PC-9 (cell line): ENCODE measurements at regions not wholly inside any gene's neighbourhood (a gene's known extent, or its start where the extent isn't known, plus 50 kb on each side); places are given as distances from the start of the nearest gene placed in this dataset.
A peak's percentile ranks its signal among the peaks of the same experiment; 100 is the strongest.

Source experiments
- BruUV-seq: library from RNA; stranded (reverse); fragments of 400-500 nt; replicated peaks from 2 replicates; lab custom pipeline; 2021; lab: Mats Ljungman, UMichigan
- CTCF ChIA-PET: fragments of 300-600 bp; sonication (Branson Sonifier 250); formaldehyde crosslinking; loops from one replicate; lab custom pipeline; 2022; ENCODE audit warnings: antibody characterized with exemption; lab: Charles Lee
- POLR2A ChIA-PET: fragments of 300-600 bp; sonication (Branson Sonifier 250); formaldehyde crosslinking; loops from one replicate; lab custom pipeline; 2022; ENCODE audit warnings: antibody characterized with exemption; ENCODE audit not compliant: unreplicated experiment; lab: Charles Lee
- DNase-seq, 2 experiments: peaks; one replicate each; pipeline versions ENCODE4 v3.0.0 to v3.0.0-alpha.2; 2015 to 2022; ENCODE audit warnings: mixed read lengths in 1 of 2
- H2AFZ ChIP-seq: fragments of 200-600 bp; sonication (generic); 2 replicates; pipeline ENCODE4 v1.8.1; 2017; ENCODE audit warnings: antibody characterized with exemption
- H3F3A ChIP-seq: fragments of 200-600 bp; sonication (generic); 2 replicates; pipeline ENCODE4 v1.8.1; 2017; ENCODE audit warnings: antibody characterized with exemption, mild to moderate bottlenecking, low read depth; ENCODE audit not compliant: insufficient read depth
- H3K27ac ChIP-seq: fragments of 200-600 bp; sonication (generic); 2 replicates; pipeline ENCODE4 v1.6.1; 2016; ENCODE audit warnings: mixed run types
- H3K27me3 ChIP-seq: fragments of 200-600 bp; sonication (generic); 2 replicates; pipeline ENCODE4 v1.6.1; 2016; ENCODE audit warnings: low read depth, mixed run types; ENCODE audit not compliant: insufficient read depth
- H3K36me3 ChIP-seq: fragments of 200-600 bp; sonication (generic); 2 replicates; pipeline ENCODE4 v1.6.1; 2016; ENCODE audit warnings: low read depth, mixed run types
- H3K4me1 ChIP-seq: fragments of 200-600 bp; sonication (generic); replicated peaks from 2 replicates; pipeline ENCODE4 v1.6.1; 2016; ENCODE audit warnings: mixed run types; ENCODE audit not compliant: insufficient read depth
- H3K4me2 ChIP-seq: fragments of 200-600 bp; sonication (generic); 2 replicates; pipeline ENCODE4 v1.6.1; 2017; ENCODE audit warnings: mixed run types
- H3K4me3 ChIP-seq: fragments of 200-600 bp; sonication (generic); 2 replicates; pipeline ENCODE4 v1.6.1; 2016; ENCODE audit warnings: mixed run types
- H3K79me2 ChIP-seq: fragments of 200-600 bp; sonication (generic); 2 replicates; pipeline ENCODE4 v1.6.1; 2017; ENCODE audit warnings: low read depth, mixed run types
- H3K9me2 ChIP-seq: fragments of 200-600 bp; sonication (generic); 2 replicates; pipeline ENCODE4 v1.8.1; 2017; ENCODE audit warnings: mild to moderate bottlenecking; ENCODE audit not compliant: insufficient read depth
- H3K9me3 ChIP-seq: fragments of 200-600 bp; sonication (generic); 2 replicates; pipeline ENCODE4 v1.8.1; 2016; ENCODE audit warnings: low read depth; ENCODE audit not compliant: insufficient read depth
- H4K20me1 ChIP-seq: fragments of 200-600 bp; sonication (generic); 2 replicates; pipeline ENCODE4 v1.8.1; 2017; ENCODE audit not compliant: insufficient read depth
- EZH2 ChIP-seq: fragments of 200-600 bp; sonication (generic); IDR thresholded peaks from 2 replicates; pipeline ENCODE4 v1.8.0; 2017; ENCODE audit warnings: antibody characterized with exemption, low read depth
- intact Hi-C: fragments of 100-400 bp; cut with micrococcal nuclease; formaldehyde crosslinking; loops from one replicate; pipeline ENCODE4 v1.10.0; 2022; ENCODE audit not compliant: unreplicated experiment
- TF ChIP-seq, protein P1 (sequence below): fragments of 200-600 bp; sonication (generic); conservative IDR thresholded peaks from 2 replicates; pipeline ENCODE4 v1.6.1; 2017; ENCODE audit warnings: mixed run types, antibody characterized with exemption, mild to moderate bottlenecking, moderate library complexity

GRCh38 chr5:113660706-113661250 lies 147.3 kb downstream of the YTHDC2 start:
- no peaks in the 10 kb centered on the region for H3F3A ChIP-seq
- no peaks in the 10 kb centered on the region for H3K4me1 ChIP-seq
- TF ChIP-seq, protein P1, sequence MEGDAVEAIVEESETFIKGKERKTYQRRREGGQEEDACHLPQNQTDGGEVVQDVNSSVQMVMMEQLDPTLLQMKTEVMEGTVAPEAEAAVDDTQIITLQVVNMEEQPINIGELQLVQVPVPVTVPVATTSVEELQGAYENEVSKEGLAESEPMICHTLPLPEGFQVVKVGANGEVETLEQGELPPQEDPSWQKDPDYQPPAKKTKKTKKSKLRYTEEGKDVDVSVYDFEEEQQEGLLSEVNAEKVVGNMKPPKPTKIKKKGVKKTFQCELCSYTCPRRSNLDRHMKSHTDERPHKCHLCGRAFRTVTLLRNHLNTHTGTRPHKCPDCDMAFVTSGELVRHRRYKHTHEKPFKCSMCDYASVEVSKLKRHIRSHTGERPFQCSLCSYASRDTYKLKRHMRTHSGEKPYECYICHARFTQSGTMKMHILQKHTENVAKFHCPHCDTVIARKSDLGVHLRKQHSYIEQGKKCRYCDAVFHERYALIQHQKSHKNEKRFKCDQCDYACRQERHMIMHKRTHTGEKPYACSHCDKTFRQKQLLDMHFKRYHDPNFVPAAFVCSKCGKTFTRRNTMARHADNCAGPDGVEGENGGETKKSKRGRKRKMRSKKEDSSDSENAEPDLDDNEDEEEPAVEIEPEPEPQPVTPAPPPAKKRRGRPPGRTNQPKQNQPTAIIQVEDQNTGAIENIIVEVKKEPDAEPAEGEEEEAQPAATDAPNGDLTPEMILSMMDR, result no peak
- TF ChIP-seq EZH2, result no peak
- no peaks in the 10 kb centered on the region for H3K9me2 ChIP-seq
- no peak overlapping the region for H3K4me3 ChIP-seq
- H3K27ac ChIP-seq, result no peak overlapping the region
- intact Hi-C loops, result no loop called here
- no peak overlapping the region for H2AFZ ChIP-seq
- ChIA-PET POLR2A (no interaction called here), CTCF (no interaction called here)
- no peak overlapping the region for H3K4me2 ChIP-seq
- no TSS peak for BruUV-seq
- H3K9me3 ChIP-seq, result no peaks in the 10 kb centered on the region
- no peaks in the 10 kb centered on the region for H3K79me2 ChIP-seq
- DNase-seq, result no peak
- no peaks in the 10 kb centered on the region for H3K36me3 ChIP-seq
- peaks cover 12% of the 10 kb centered on the region; the same call in 1 of the 2 replicates for H3K27me3 ChIP-seq
- no peaks in the 10 kb centered on the region for H4K20me1 ChIP-seq

DNA sequence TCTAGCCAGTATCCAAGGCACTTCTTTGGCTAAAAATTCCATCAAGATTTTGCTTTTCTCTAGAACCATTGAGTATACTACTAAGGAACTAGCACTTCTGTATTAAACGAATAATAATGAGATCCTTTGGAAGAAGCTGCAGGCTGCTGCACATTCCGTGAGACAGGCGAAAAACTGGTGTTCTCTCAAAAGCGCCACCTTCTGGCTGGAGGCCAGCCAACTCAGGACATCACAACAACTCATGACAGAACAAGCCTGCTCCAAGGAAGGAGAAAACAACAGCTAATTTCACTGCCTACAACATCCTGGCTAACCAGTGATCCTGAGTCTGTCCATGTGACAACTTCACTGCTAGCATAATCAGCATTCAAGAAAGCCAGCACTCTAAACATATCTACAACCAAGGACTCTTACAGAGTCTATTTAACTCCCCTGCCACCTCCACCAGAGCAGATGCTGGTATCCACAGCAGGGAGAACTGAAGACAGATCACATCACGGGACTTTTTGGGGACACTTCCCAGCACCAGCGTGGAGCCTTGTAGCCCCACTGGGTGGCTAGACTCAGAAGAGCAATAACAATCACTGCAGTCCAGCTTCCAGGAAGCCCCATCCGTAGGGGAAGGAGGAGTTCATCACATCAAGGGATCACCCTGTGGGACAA lies 150.5 kb downstream of the YTHDC2 start:
- H3K36me3 ChIP-seq, result no peaks in the 10 kb centered on the region
- no peaks in the 10 kb centered on the region for H4K20me1 ChIP-seq
- H3K9me3 ChIP-seq, result no peaks in the 10 kb centered on the region
- H3K27ac ChIP-seq, result no peak overlapping the region
- no peak for TF ChIP-seq EZH2
- TF ChIP-seq, protein P1, result peak; percentile 49; the same call in 1 of the 2 replicates
- intact Hi-C loops, result no loop called here
- H3K27me3 ChIP-seq, result peaks cover 20% of the 10 kb centered on the region; the same call in 1 of the 2 replicates
- POLR2A ChIA-PET, result no interaction called here
- no peaks in the 10 kb centered on the region for H3K9me2 ChIP-seq
- no peaks in the 10 kb centered on the region for H3K4me1 ChIP-seq
- BruUV-seq, result no TSS peak
- H3F3A ChIP-seq, result no peaks in the 10 kb centered on the region
- no peaks in the 10 kb centered on the region for H3K79me2 ChIP-seq
- CTCF ChIA-PET, result no interaction called here
- peak in 1 of 2 experiments; percentile 17 for DNase-seq
- no peak overlapping the region for H2AFZ ChIP-seq
- no peak overlapping the region for H3K4me3 ChIP-seq
- H3K4me2 ChIP-seq, result no peak overlapping the region

DNA sequence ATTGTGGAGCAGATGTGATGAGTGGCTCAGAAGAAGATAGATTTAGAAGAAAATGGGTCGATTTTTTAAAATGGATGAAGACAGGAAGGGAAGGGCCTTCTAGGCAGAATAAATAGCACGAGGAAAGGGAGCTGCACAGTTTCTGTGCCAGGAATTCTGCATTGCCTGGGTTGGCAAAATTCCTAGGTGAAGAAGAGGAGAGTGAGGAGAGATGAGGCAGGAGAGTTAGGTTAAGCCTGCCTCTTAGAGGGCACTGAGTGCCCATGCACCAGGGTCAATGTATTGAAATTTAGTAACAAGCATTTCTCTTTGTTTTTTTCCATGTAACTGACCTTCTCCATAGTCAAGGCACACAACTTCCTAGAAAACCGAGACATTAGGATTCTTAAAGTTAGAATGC lies 159.5 kb downstream of the YTHDC2 start:
- ChIA-PET CTCF (interaction anchor here (0.6 kb wide), 1 partner anchor 61 kb away, joined by 3 read pairs; no protein-coding TSS in a partner anchor), POLR2A (no interaction called here)
- Histone ChIP-seq H3K9me3 (no peaks in the 10 kb centered on the region), H2AFZ (no peak overlapping the region), H3K9me2 (no peaks in the 10 kb centered on the region), H3F3A (no peaks in the 10 kb centered on the region), H3K79me2 (no peaks in the 10 kb centered on the region), H3K4me2 (no peak overlapping the region), H3K4me3 (no peak overlapping the region), H3K4me1 (no peaks in the 10 kb centered on the region), H3K27me3 (no peaks in the 10 kb centered on the region), H3K36me3 (no peaks in the 10 kb centered on the region), H4K20me1 (no peaks in the 10 kb centered on the region), H3K27ac (no peak overlapping the region)
- DNase-seq, result no peak
- no TSS peak for BruUV-seq
- intact Hi-C loops, result no loop called here
- TF ChIP-seq, protein P1, result no peak
- no peak for TF ChIP-seq EZH2
